H1 (cell line): ENCODE measurements at regions not wholly inside any gene's neighbourhood (a gene's known extent, or its start where the extent isn't known, plus 50 kb on each side); places are given as distances from the start of the nearest gene placed in this dataset.

Experiments used
- CEBPB ChIP-seq: IDR thresholded peaks from 2 replicates; pipeline ENCODE4 v1.6.1; 2012; ENCODE audit warnings: low read depth, low read length
- CHD1 ChIP-seq: IDR thresholded peaks from 2 replicates; pipeline ENCODE4 v1.6.1; 2012; ENCODE audit warnings: low read depth, low read length, improper control_type of control experiment
- CHD2 ChIP-seq: IDR thresholded peaks from 2 replicates; pipeline ENCODE4 v1.6.1; 2012; ENCODE audit warnings: low read length, improper control_type of control experiment
- POU5F1 ChIP-seq: IDR thresholded peaks from 2 replicates; pipeline ENCODE4 v1.6.1; 2011; ENCODE audit warnings: low read depth, mild to moderate bottlenecking, low read length, moderate library complexity
- RNF2 ChIP-seq: fragments of 200-900, 300-1000 bp; sonication (generic); IDR thresholded peaks from 2 replicates; pipeline ENCODE4 v1.7.1; 2016; ENCODE audit warnings: borderline replicate concordance, low read depth, mild to moderate bottlenecking, antibody characterized with exemption, low read length; ENCODE audit not compliant: poor library complexity, severe bottlenecking; ENCODE audit errors: missing control alignments
- SAP30 ChIP-seq: fragments of 300-600 bp; sonication (generic); IDR thresholded peaks from 2 replicates; pipeline ENCODE4 v1.7.1; 2012; ENCODE audit warnings: low read length, moderate library complexity, mild to moderate bottlenecking, inconsistent platforms; ENCODE audit not compliant: insufficient read depth, insufficient replicate concordance
- SIRT6 ChIP-seq: IDR thresholded peaks from one replicate; pipeline ENCODE4 v1.7.1; 2012; ENCODE audit warnings: low read length, inconsistent platforms
- ZNF274 ChIP-seq: IDR thresholded peaks from 2 replicates; pipeline ENCODE4 v1.7.0; 2012; ENCODE audit warnings: low read length, borderline replicate concordance; ENCODE audit errors: extremely low read depth
- TF ChIP-seq, protein P1 (sequence below): IDR thresholded peaks from 2 replicates; pipeline ENCODE4 v1.6.1; 2012; ENCODE audit warnings: low read length, inconsistent platforms

- TF ChIP-seq SAP30 = no peak
- TF ChIP-seq CHD1 = no peak
- TF ChIP-seq POU5F1 = no peak
- TF ChIP-seq CHD2 = no peak
- TF ChIP-seq, protein P1, sequence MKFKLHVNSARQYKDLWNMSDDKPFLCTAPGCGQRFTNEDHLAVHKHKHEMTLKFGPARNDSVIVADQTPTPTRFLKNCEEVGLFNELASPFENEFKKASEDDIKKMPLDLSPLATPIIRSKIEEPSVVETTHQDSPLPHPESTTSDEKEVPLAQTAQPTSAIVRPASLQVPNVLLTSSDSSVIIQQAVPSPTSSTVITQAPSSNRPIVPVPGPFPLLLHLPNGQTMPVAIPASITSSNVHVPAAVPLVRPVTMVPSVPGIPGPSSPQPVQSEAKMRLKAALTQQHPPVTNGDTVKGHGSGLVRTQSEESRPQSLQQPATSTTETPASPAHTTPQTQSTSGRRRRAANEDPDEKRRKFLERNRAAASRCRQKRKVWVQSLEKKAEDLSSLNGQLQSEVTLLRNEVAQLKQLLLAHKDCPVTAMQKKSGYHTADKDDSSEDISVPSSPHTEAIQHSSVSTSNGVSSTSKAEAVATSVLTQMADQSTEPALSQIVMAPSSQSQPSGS = no peak
- no peak for TF ChIP-seq SIRT6
- TF ChIP-seq RNF2 = no peak
- no peak for TF ChIP-seq ZNF274
- TF ChIP-seq CEBPB = no peak
Measured at GRCh38 chr16:59179446-59180082, 445.4 kb upstream of the GOT2 start (continued).
